ENCODE measurements at regions not wholly inside any gene's neighbourhood (a gene's known extent, or its start where the extent isn't known, plus 50 kb on each side); places are given as distances from the start of the nearest gene placed in this dataset.

DNA sequence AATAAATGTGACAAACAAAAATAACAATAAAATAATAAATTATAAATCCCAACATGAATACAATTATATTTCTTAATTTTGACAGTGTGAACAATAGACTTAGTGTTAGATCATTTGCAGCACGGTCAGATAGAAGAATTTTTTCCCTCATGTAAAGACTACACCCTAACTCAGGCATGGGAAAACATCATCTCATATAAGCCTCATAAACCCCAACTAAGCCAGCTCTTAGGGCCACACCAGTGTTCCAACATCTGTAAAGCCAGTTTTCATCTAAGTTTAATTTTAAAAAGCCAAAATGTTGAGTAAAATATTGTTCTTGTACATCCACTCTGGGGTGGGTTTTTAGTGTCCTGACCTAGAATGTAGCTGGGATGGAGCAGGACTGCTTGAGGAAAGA lies 167.4 kb downstream of the QRSL1 start:
- TF ChIP-seq, protein P1, sequence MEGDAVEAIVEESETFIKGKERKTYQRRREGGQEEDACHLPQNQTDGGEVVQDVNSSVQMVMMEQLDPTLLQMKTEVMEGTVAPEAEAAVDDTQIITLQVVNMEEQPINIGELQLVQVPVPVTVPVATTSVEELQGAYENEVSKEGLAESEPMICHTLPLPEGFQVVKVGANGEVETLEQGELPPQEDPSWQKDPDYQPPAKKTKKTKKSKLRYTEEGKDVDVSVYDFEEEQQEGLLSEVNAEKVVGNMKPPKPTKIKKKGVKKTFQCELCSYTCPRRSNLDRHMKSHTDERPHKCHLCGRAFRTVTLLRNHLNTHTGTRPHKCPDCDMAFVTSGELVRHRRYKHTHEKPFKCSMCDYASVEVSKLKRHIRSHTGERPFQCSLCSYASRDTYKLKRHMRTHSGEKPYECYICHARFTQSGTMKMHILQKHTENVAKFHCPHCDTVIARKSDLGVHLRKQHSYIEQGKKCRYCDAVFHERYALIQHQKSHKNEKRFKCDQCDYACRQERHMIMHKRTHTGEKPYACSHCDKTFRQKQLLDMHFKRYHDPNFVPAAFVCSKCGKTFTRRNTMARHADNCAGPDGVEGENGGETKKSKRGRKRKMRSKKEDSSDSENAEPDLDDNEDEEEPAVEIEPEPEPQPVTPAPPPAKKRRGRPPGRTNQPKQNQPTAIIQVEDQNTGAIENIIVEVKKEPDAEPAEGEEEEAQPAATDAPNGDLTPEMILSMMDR (conservative IDR thresholded peaks at IDR 0.05), result no peak
- TF ChIP-seq EZH2 (IDR thresholded peaks at IDR 0.05; ENCODE audit: low read depth), result no peak

Measured in PC-9 (cell line).